SW480 (cell line): ENCODE measurements at regions not wholly inside any gene's neighbourhood (a gene's known extent, or its start where the extent isn't known, plus 50 kb on each side); places are given as distances from the start of the nearest gene placed in this dataset.
"Not testable (repeated sequence)": the region's sequence is repeated elsewhere in the genome, so short reads cannot be mapped to it uniquely, and the experiment has no call there.

ENCODE experiments used
- DNase-seq: peaks from one replicate; pipeline ENCODE4 v3.0.0-alpha.2; 2016; ENCODE audit warnings: low spot score

DNA sequence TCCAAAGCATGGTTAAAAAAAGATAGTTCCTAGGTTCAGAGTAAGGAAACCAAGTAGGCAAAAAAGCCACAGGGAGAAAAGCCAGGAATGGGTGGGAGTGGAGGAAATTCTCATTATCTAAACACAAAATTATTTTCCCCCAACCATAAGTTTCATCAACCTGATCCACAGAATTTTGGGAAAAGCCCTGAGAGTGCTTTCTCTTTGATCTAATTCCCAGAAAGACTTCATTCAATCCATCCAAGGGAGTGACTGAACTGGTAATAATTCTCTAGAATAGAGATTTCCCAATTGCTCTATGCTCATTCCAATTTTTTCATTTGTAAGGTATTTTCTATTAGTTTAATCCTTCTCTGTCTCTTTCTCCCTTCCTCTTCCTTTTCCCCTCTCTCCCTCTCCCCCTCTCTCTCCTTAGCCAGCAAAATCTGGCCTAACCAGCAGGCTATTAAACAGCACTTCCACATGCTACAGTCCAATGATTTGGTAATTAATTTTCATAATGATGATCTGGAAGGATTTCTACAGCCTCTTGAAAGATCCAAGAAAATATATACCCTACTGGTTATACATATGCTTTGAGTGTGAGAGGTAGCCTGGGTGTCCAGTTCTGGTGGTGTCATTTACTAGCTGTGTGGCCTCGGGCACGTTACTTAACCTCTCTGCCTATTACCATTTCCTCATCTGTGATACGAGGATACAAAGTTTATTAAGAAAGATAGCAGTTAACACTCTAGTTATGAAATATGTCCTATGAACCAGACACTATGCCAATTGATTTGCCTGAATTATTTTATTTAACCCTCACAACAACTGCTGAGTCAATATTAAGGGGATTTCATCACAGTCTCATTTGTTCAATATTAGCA, 251.5 kb upstream of the RASGEF1B start:
- no peak for DNase-seq

- DNase-seq = no peak
These were observed 250.7 kb upstream of the RASGEF1B start for GRCh38 chr4:81722290-81722851.

- no peak for DNase-seq
These were observed 244.1 kb upstream of the RASGEF1B start for GRCh38 chr4:81715757-81716156.

DNA sequence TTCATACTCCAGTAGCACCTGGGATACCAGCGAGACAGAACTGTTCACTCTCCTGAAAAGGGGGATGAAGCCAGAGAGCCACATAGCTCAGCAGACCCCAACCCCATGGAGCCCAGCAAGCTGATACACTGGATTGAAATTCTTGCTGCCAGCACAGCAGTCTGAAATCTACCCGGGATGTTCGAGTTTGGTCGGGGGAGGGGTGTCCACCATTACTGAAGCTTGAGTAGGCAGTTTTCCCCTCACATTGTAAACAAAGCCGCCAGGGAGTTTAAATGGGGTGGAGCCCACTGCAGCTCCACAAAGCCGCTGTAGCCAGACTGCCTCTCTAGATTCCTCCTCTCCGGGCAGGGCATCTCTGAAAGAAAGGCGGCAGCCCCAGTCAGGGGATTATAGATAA, 243.7 kb upstream of the RASGEF1B start:
- DNase-seq = not testable (repeated sequence)

GRCh38 chr4:81714291-81714690, 242.6 kb upstream of the RASGEF1B start:
- DNase-seq = no peak

GRCh38 chr4:81712714-81713113, 241.0 kb upstream of the RASGEF1B start:
- no peak for DNase-seq

- no peak for DNase-seq
These were observed 232.8 kb upstream of the RASGEF1B start for GRCh38 chr4:81704461-81704860.

GRCh38 chr4:81700189-81700588, 228.5 kb upstream of the RASGEF1B start:
- no peak for DNase-seq

DNA sequence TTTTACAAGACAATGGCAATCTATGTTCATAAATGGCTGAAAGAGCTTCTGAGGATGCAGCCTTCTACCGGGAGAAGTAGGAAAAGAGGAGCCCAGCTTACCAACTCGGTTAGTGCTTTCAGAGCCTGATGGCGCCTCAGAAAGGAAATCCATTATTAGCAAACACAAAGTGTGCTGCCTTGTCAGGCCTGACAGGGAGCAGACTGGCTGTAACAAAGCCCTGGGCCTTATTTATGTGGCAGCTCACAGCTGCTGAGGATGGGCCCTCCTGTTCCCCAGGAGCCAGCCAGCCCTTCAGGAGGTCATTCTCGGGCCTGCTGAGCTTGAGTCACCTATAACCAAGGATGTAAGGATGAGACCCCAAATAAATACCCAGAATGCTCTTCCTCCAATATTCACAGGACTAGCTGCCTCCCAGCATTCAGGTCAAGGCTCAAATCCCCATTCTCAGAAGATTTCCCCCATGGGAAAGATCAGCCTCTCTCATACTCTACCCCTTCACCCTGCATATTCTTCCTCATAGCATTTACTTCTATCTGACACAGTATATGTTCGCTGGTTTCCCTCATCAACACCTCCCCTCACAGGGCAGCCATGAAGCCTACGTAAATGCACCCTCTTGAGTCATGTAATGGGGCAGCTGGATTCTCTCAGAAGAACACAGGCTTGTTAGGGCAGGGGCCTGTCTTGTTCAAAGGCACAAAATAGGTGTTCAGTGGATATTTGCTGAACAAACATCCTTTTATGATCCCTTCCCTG, 227.0 kb upstream of the RASGEF1B start:
- no peak for DNase-seq

DNA sequence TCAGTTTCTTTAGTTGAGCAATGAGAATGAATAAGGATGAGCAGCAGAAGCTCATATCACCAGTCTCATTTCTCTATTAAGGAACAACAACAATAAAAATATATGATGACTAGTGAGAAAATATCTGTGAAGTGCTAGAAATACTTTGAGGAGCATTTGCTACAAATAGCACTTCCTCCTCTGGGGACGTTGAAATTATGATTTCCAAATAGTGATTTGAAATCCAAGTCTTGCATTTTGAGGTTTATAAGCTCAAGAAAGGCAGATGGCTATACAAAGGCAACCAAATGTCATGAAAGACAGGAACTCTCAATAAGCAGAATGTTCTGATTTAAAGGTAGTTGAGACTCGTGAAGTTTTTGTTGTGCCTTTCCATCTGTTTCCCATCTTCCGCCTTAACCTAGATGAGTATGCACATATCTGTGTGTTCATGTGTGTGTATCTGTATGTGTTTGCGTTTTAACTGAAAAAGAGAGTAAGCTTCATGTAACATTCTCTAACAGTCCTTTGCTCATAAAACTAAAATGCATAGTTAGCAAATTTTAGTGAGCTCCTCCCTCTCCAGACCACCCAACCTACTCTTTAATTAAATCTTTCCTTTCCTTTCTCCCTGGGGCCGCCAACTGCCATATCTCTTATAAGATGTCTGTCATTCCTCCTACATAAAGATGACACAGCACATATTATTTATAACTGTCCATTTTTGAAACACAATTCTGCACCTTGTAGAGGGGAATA, 222.6 kb upstream of the RASGEF1B start:
- DNase-seq = no peak

- DNase-seq = no peak
These were observed 219.2 kb upstream of the RASGEF1B start for GRCh38 chr4:81690871-81691270.

DNA sequence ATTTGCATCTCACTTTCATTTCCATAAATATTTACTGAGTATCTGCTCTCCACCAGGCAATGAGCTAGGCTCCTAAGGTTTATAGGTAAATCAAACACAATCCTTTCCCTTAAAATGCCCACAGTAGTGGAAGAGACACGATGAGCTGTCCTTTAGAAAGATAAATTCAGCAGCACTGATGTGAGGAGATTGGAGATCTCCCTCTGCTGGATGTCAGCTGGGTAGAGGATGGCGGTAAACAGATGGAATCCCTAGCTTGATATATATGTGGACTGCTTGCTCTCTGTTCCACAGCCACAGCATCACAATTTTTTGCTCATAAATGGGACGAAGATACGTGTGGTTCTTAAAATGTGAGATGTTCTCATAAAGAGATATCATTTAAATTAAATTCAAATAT, 216.4 kb upstream of the RASGEF1B start:
- DNase-seq = peak; percentile 3

DNA sequence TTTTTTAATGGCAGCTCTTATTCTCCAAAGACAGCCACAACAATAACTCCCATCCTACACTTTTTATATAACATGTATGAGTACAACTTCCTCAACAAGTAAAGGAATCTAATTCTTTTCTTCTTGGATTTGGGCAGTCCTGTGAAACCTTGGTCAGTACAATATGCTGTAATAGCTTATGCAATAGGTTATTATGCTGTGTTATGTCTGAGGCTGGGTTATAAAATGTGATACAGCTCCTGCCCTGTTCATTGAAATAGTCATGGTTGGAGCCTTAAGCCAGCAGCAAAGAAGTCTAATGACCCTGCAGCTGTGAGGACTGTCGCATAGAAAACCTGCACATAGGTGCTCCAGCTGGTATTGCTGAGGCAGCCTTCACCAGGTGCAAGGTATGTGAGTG, 215.8 kb upstream of the RASGEF1B start:
- no peak for DNase-seq

DNA sequence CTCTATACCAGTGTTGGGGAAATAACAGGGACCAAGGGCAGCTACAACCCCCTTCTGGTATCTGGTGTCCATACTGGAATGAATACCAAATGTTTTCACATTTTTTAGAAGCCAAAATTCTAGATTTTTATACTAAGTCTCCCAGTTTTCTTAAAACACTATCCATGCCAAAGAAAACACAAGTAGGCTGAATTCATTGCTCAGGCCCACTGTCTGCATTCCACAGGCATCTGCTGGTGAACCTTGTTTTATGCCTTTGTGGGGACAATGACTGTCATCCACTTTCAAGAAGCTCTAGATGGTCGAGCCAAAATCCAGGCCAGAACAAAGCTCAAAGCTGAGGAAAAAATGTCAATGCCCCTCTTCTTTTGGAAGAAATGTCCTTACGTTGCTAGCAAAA, 213.4 kb upstream of the RASGEF1B start:
- no peak for DNase-seq

DNA sequence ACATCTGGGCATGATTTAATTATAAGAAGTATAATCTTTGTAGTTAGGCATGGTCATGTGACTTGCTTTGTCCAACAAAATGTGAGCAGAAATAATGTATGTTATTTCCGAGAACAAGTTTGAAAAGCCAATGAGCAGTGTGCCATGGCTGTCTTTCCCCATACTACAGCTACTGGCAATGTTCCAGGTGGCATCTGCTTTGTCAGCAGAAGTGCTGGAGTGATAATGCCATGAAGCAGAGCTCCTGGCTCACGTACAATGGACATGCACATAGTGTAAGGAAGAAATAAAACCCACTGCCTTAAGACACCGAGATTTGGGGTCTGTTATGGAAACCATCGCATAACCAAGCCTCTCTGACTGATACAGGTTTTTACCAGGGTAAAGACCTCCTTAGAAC, 212.6 kb upstream of the RASGEF1B start:
- DNase-seq = no peak

DNA sequence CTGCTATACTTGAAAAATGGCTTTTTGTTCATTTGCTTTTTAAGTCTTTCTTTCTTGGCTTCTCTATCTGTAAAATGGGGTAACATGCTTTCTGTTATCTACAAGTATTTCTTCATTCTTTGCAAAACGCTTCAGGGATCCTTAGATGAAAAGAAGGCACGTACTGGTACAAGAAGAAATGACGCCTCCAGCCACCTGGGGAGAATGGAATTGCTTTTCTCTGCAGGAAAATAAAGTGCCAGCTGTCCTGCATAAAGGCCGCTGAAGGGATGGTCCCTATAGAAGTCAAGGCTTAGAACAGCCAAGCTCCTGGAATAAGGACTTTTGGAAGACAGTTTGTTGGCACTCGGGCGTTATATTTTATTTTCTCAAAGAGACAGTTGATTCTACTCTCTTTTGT, 210.8 kb upstream of the RASGEF1B start:
- no peak for DNase-seq

DNA sequence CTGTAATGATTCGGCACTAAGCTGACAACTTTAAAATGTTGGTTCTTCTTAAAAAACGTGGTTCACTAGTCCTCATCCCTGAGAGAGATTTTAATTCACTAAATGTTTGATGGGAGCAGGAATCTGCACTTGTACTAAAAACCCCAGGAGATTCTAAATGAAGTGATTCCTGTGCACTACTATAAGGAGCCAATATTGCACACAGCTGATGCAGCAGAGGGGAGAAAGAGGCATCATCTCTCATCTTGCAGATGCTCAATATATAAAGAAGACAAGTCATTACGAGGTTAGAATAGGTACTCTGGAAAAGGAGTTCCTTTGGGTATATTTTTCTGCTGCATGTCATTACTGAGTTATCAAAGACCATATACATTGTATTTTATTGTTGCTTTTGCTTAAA, 207.6 kb upstream of the RASGEF1B start:
- DNase-seq = no peak

GRCh38 chr4:81678801-81679200, 207.1 kb upstream of the RASGEF1B start:
- DNase-seq = no peak

DNA sequence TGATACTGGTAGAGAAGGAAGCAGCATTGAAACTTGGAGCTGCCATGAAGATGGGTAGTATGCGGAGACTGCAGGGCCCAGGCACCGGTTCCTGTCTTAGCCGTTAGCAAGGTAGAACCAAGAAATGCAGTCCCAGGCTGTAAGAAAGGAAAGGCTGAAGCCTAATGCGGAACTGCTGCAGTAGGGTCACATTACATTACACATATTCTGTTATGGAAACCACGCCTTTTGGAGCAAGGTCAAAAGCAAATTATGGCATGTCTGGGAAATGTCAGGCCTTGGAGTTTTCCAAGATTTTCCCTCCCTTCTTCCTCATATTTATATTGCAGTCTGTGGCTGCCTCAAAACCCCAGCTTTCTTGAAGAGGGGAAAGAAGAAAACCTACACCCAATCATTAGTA, 204.8 kb upstream of the RASGEF1B start:
- DNase-seq = no peak

DNA sequence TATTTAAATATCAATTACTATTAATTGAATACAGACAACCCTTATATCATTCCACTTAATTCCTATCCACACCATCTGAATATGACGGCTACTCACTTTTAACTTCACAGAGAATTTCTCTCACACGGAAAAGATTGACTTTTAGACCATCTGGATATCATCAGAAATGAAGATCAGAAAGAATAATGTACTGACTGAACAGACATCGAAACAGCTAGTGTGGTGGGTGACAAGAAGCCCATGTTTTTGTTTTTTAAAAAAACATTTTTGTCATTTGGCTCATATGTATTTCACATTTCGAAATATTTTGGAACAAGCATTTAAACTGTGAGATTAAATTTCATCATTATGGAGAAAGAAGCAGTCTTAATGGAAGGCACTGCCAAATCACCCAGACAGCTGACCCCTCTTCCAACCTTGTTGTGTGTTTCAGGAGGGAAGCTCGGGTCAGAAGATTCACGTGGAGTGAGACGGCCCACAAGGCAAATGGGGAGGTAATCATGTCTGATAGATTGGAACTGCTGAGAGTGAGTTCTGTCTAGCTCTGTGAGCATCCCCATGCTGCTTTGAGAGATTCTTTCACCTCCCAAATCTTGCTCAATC, 204.2 kb upstream of the RASGEF1B start:
- no peak for DNase-seq

DNA sequence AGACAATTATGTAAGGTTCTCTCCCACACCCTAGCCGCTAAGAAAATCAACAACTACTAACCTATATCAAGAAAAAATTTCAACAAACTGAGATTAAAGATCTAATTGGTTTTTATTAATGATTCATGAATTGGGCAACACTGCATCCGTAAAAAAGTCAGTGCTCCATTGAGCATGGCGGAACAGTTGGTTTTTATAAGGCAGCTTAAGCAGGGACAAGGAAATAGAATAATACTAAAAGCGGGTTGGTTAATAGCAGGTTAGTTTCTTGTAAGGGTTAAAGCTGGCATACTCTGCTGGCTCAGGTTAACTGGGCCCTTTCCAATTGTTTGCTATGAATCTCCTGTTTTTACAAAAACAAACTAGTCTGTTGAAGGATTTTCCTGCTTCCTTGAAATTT, 202.3 kb upstream of the RASGEF1B start:
- DNase-seq = no peak

- DNase-seq = not testable (repeated sequence)
These were observed 196.6 kb upstream of the RASGEF1B start for GRCh38 chr4:81668328-81668727.
